GM23338 (cell line): ENCODE measurements at regions not wholly inside any gene's neighbourhood (a gene's known extent, or its start where the extent isn't known, plus 50 kb on each side); places are given as distances from the start of the nearest gene placed in this dataset.

Experiments used
- ATAC-seq: fragments of 200-7000 bp; cut with Tn5 transposase; 3 replicates; pipeline ENCODE4 v1.9.1; 2020
- DNase-seq: peaks from one replicate; pipeline ENCODE4 v3.0.0-alpha.2; 2015; ENCODE audit warnings: low spot score
- H2AFZ ChIP-seq: fragments of 200-600 bp; sonication (generic); 2 replicates; pipeline ENCODE4 v1.8.0; 2016; ENCODE audit warnings: antibody characterized with exemption, mild to moderate bottlenecking, moderate library complexity
- H3F3A ChIP-seq: fragments of 200-600 bp; sonication (generic); replicated peaks from 2 replicates; pipeline ENCODE4 v1.8.0; 2017; ENCODE audit warnings: antibody characterized with exemption, mixed run types, low read depth
- H3K27ac ChIP-seq: fragments of 200-600 bp; sonication (generic); 2 replicates; pipeline ENCODE4 v1.6.1; 2016; ENCODE audit warnings: low read depth
- H3K27me3 ChIP-seq: fragments of 200-600 bp; sonication (generic); 2 replicates; pipeline ENCODE4 v1.8.0; 2016; ENCODE audit warnings: mild to moderate bottlenecking, mixed run types, moderate library complexity; ENCODE audit not compliant: insufficient read depth
- H3K36me3 ChIP-seq: fragments of 200-600 bp; sonication (generic); 2 replicates; pipeline ENCODE4 v1.8.0; 2016; ENCODE audit warnings: mild to moderate bottlenecking; ENCODE audit not compliant: insufficient read depth
- H3K4me1 ChIP-seq: fragments of 200-600 bp; sonication (generic); 2 replicates; pipeline ENCODE4 v1.8.0; 2016; ENCODE audit warnings: mild to moderate bottlenecking, moderate library complexity; ENCODE audit not compliant: insufficient read depth
- H3K4me2 ChIP-seq: fragments of 200-600 bp; sonication (generic); 2 replicates; pipeline ENCODE4 v1.7.1; 2017; ENCODE audit warnings: mixed run types
- H3K4me3 ChIP-seq: fragments of 200-600 bp; sonication (generic); 2 replicates; pipeline ENCODE4 v1.6.1; 2016; ENCODE audit warnings: mixed run types
- H3K79me2 ChIP-seq: fragments of 200-600 bp; sonication (generic); replicated peaks from 2 replicates; pipeline ENCODE4 v1.8.0; 2017; ENCODE audit warnings: mild to moderate bottlenecking; ENCODE audit not compliant: insufficient read depth
- H3K9me2 ChIP-seq: fragments of 200-600 bp; sonication (generic); 2 replicates; pipeline ENCODE4 v1.8.0; 2017; ENCODE audit not compliant: insufficient read depth
- H4K20me1 ChIP-seq: fragments of 200-600 bp; sonication (generic); replicated peaks from 2 replicates; pipeline ENCODE4 v1.8.0; 2017; ENCODE audit warnings: mild to moderate bottlenecking; ENCODE audit not compliant: insufficient read depth
- H3K27ac Mint-ChIP-seq: 2 replicates; pipeline ENCODE4 v1.8.0; 2020; ENCODE audit warnings: inconsistent platforms, mild to moderate bottlenecking, moderate library complexity, mixed read lengths
- H3K27me3 Mint-ChIP-seq: 3 replicates; pipeline ENCODE4 v1.8.0; 2022; ENCODE audit warnings: low read depth, mild to moderate bottlenecking, moderate library complexity, mixed read lengths, inconsistent platforms; ENCODE audit not compliant: insufficient read depth, poor library complexity
- H3K36me3 Mint-ChIP-seq: 3 replicates; pipeline ENCODE4 v1.8.0; 2021; ENCODE audit warnings: low read depth, mild to moderate bottlenecking, inconsistent platforms, moderate library complexity, mixed read lengths
- H3K4me1 Mint-ChIP-seq: 3 replicates; pipeline ENCODE4 v1.8.0; 2020; ENCODE audit warnings: mild to moderate bottlenecking, inconsistent platforms, mixed read lengths
- H3K4me3 Mint-ChIP-seq: 3 replicates; pipeline ENCODE4 v1.8.0; 2021; ENCODE audit warnings: moderate library complexity, mild to moderate bottlenecking, inconsistent platforms, mixed read lengths
- H3K9me3 Mint-ChIP-seq: 3 replicates; pipeline ENCODE4 v1.8.0; 2020; ENCODE audit warnings: moderate library complexity, mild to moderate bottlenecking, inconsistent platforms, mixed read lengths
- CREB1 ChIP-seq: fragments of 250-450 bp; sonication (Bioruptor Pico); IDR thresholded peaks from 2 replicates; pipeline ENCODE4 v1.5.0; 2020; ENCODE audit warnings: low read depth, mild to moderate bottlenecking, moderate library complexity
- ETS1 ChIP-seq: IDR thresholded peaks from 2 replicates; pipeline ENCODE4 v1.6.1; 2016; ENCODE audit warnings: antibody characterized with exemption
- EZH2 ChIP-seq: fragments of 200-600 bp; sonication (generic); IDR thresholded peaks from one replicate; pipeline ENCODE4 v1.8.0; 2017; ENCODE audit warnings: antibody characterized with exemption, mild to moderate bottlenecking, low read depth; ENCODE audit not compliant: unreplicated experiment
- EZH2phosphoT487 ChIP-seq: fragments of 200-600 bp; sonication (generic); IDR thresholded peaks from one replicate; pipeline ENCODE4 v1.8.1; 2018; ENCODE audit warnings: antibody characterized with exemption; ENCODE audit not compliant: unreplicated experiment
- JUNB ChIP-seq: IDR thresholded peaks from one replicate; pipeline ENCODE4 v1.6.1; 2016; ENCODE audit warnings: antibody characterized with exemption; ENCODE audit not compliant: unreplicated experiment
- NANOG ChIP-seq: IDR thresholded peaks from 2 replicates; pipeline ENCODE4 v1.6.1; 2016; ENCODE audit warnings: antibody characterized with exemption, borderline replicate concordance
- POLR2AphosphoS5 ChIP-seq: IDR thresholded peaks from 2 replicates; pipeline ENCODE4 v1.6.1; 2016; ENCODE audit warnings: antibody characterized with exemption, low read depth
- REST ChIP-seq: IDR thresholded peaks from one replicate; pipeline ENCODE4 v1.6.1; 2018; ENCODE audit warnings: antibody characterized with exemption; ENCODE audit not compliant: unreplicated experiment
- STAT1 ChIP-seq: IDR thresholded peaks from one replicate; pipeline ENCODE4 v1.6.1; 2016; ENCODE audit warnings: antibody characterized with exemption; ENCODE audit not compliant: unreplicated experiment
- ZNF114 ChIP-seq: fragments of 250-450 bp; sonication (Bioruptor Pico); IDR thresholded peaks from 2 replicates; pipeline ENCODE4 v1.5.0; 2020; ENCODE audit warnings: mild to moderate bottlenecking, moderate library complexity
- ZNF331 ChIP-seq: fragments of 250-450 bp; sonication (Bioruptor Pico); IDR thresholded peaks from 2 replicates; pipeline ENCODE4 v1.5.0; 2020; ENCODE audit warnings: low read depth, mild to moderate bottlenecking, moderate library complexity
- TF ChIP-seq, protein P1 (sequence below), 2 experiments: fragments of 200-600 bp in 1 of 2; sonication (generic) in 1 of 2; conservative IDR thresholded peaks; 2 replicates each; pipeline versions ENCODE4 v1.5.1 to v1.6.1; 2016 to 2017; ENCODE audit warnings: antibody characterized with exemption in 2 of 2, low read depth in 2 of 2, mild to moderate bottlenecking in 2 of 2, moderate library complexity in 1 of 2

DNA sequence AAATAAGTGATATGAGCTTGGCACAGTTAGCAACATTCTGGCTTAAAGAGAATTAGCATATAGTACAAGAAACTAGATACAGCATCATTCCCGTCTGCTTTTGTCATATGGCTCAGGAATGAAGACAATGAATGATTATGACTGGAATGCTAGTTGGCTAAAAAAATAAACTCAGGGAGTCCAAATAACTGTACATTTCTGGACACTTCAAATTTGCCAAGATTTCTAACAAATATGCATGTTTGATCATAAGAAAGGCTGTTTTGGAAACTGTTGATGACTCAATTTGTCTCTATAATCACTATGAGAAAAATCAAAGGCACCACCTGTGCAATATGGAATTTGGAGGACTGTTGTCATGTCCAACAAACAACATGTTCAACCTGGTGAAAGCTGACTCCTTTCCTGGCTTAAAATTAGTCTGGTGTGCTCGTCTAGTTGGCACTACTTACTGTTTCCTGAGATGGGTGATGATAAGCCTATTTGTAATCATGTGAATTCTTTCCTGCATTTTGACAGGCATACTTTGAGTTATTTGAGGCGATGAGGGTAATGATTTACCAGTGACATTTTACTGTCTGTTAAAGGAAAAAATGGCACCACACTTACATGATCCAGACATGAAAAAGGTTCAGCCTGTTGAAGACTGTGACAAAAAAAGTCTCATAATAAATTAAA is 133.9 kb upstream of the CDH20 start:
- H3K9me2 ChIP-seq = no peaks in the 10 kb centered on the region
- Mint-ChIP-seq H3K27ac (no peak overlapping the region), H3K4me1 (peaks cover 6% of the 10 kb centered on the region; the same call in 2 of the 3 replicates), H3K27me3 (peaks cover 2% of the 10 kb centered on the region), H3K9me3 (no peaks in the 10 kb centered on the region), H3K36me3 (no peaks in the 10 kb centered on the region), H3K4me3 (no peak overlapping the region)
- no peaks in the 10 kb centered on the region for H3K79me2 ChIP-seq
- no peak for DNase-seq
- no peak overlapping the region for H2AFZ ChIP-seq
- H3K4me1 ChIP-seq = peaks cover 6% of the 10 kb centered on the region; the same call in 1 of the 2 replicates
- no peaks in the 10 kb centered on the region for H3K36me3 ChIP-seq
- H3K27me3 ChIP-seq = no peaks in the 10 kb centered on the region
- no peaks in the 10 kb centered on the region for H3F3A ChIP-seq
- no peak overlapping the region for H3K27ac ChIP-seq
- ATAC-seq = no peak
- H4K20me1 ChIP-seq = no peaks in the 10 kb centered on the region
- TF ChIP-seq ZNF331 (no peak), NANOG (no peak), STAT1 (no peak), ETS1 (no peak), EZH2 (no peak), EZH2phosphoT487 (no peak), REST (no peak), CREB1 (CRISPR knock-in tag) (no peak), JUNB (no peak), POLR2AphosphoS5 (no peak), ZNF114 (CRISPR knock-in tag) (no peak)
- TF ChIP-seq, protein P1, sequence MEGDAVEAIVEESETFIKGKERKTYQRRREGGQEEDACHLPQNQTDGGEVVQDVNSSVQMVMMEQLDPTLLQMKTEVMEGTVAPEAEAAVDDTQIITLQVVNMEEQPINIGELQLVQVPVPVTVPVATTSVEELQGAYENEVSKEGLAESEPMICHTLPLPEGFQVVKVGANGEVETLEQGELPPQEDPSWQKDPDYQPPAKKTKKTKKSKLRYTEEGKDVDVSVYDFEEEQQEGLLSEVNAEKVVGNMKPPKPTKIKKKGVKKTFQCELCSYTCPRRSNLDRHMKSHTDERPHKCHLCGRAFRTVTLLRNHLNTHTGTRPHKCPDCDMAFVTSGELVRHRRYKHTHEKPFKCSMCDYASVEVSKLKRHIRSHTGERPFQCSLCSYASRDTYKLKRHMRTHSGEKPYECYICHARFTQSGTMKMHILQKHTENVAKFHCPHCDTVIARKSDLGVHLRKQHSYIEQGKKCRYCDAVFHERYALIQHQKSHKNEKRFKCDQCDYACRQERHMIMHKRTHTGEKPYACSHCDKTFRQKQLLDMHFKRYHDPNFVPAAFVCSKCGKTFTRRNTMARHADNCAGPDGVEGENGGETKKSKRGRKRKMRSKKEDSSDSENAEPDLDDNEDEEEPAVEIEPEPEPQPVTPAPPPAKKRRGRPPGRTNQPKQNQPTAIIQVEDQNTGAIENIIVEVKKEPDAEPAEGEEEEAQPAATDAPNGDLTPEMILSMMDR (conservative IDR thresholded peaks at IDR 0.05; ENCODE audit: low read depth in 2 of 2) = no peak
- no peak overlapping the region for H3K4me2 ChIP-seq
- no peak overlapping the region for H3K4me3 ChIP-seq
